Ascending aorta (tissue), 2 donors: ENCODE measurements at regions not wholly inside any gene's neighbourhood (a gene's known extent, or its start where the extent isn't known, plus 50 kb on each side); places are given as distances from the start of the nearest gene placed in this dataset.

Source experiments
- DNase-seq, 2 donors: peaks; one replicate each; pipeline ENCODE4 v3.0.0-alpha.2; 2019; ENCODE audit warnings: low spot score in 2 of 2
- H3K27ac ChIP-seq, 2 donors: fragments of 200-600 bp; sonication (generic); one replicate each; pipeline ENCODE4 v1.5.1; 2016 to 2017; ENCODE audit warnings: mild to moderate bottlenecking in 1 of 2
- H3K27me3 ChIP-seq: fragments of 200-600 bp; sonication (generic); one replicate; pipeline ENCODE4 v1.5.1; 2017
- H3K36me3 ChIP-seq, 2 donors: fragments of 200-600 bp; sonication (generic); one replicate each; pipeline ENCODE4 v1.5.1; 2016
- H3K4me1 ChIP-seq, 2 donors: fragments of 200-600 bp; sonication (generic); one replicate each; pipeline ENCODE4 v1.5.1; 2016 to 2017; ENCODE audit warnings: mild to moderate bottlenecking in 1 of 2
- H3K4me3 ChIP-seq, 2 donors: fragments of 200-600 bp; sonication (generic); one replicate each; pipeline ENCODE4 v1.5.1; 2016 to 2017; ENCODE audit warnings: mild to moderate bottlenecking in 1 of 2
- H3K9me3 ChIP-seq, 2 donors: fragments of 200-600 bp; sonication (generic); one replicate each; pipeline ENCODE4 v1.5.1; 2016
- CTCF ChIP-seq, 3 experiments: fragments of 200-600 bp in 2 of 3; fragments of 450-650 bp in 1 of 3; sonication (generic) in 2 of 3; IDR thresholded peaks; one replicate each; pipeline ENCODE4 v1.5.1; 2016 to 2019; ENCODE audit warnings: antibody characterized with exemption in 3 of 3, mild to moderate bottlenecking in 1 of 3, moderate library complexity in 1 of 3
- intact Hi-C: fragments of 100-400 bp; cut with DNase I; formaldehyde crosslinking; loops from one replicate; pipeline ENCODE4 v1.15.1; 2023

- no peak overlapping the region for H3K4me3 ChIP-seq
- no peak for TF ChIP-seq CTCF (IDR thresholded peaks at IDR 0.05)
- H3K27me3 ChIP-seq: no peaks in the 10 kb centered on the region
- H3K4me1 ChIP-seq: no peaks in the 10 kb centered on the region
- H3K9me3 ChIP-seq: no peaks in the 10 kb centered on the region
- DNase-seq: no peak
- intact Hi-C loops: no loop called here
- no peak overlapping the region for H3K27ac ChIP-seq
- no peaks in the 10 kb centered on the region for H3K36me3 ChIP-seq
Observed at GRCh38 chr17:72486806-72487205, 366.0 kb downstream of the SOX9 start.

GRCh38 chr17:72487731-72488494, 367.1 kb downstream of the SOX9 start:
- H3K27ac ChIP-seq: no peak overlapping the region
- H3K27me3 ChIP-seq: no peaks in the 10 kb centered on the region
- no peaks in the 10 kb centered on the region for H3K36me3 ChIP-seq
- H3K4me3 ChIP-seq: no peak overlapping the region
- no peak for DNase-seq
- intact Hi-C loops: no loop called here
- TF ChIP-seq CTCF (IDR thresholded peaks at IDR 0.05): no peak
- H3K9me3 ChIP-seq: no peaks in the 10 kb centered on the region
- H3K4me1 ChIP-seq: no peaks in the 10 kb centered on the region

GRCh38 chr17:72488555-72489271, 367.9 kb downstream of the SOX9 start:
- no peak for TF ChIP-seq CTCF (IDR thresholded peaks at IDR 0.05)
- no peak for DNase-seq
- Histone ChIP-seq H3K9me3 (no peaks in the 10 kb centered on the region), H3K36me3 (no peaks in the 10 kb centered on the region), H3K27ac (no peak overlapping the region), H3K27me3 (no peaks in the 10 kb centered on the region), H3K4me3 (no peak overlapping the region), H3K4me1 (no peaks in the 10 kb centered on the region)
- intact Hi-C loops: no loop called here

- Histone ChIP-seq H3K4me3 (no peak overlapping the region), H3K27ac (no peak overlapping the region), H3K27me3 (no peaks in the 10 kb centered on the region), H3K4me1 (no peaks in the 10 kb centered on the region), H3K36me3 (no peaks in the 10 kb centered on the region), H3K9me3 (no peaks in the 10 kb centered on the region)
- intact Hi-C loops: no loop called here
- DNase-seq: no peak
- TF ChIP-seq CTCF (IDR thresholded peaks at IDR 0.05): no peak
Observed at GRCh38 chr17:72489272-72489641, 368.4 kb downstream of the SOX9 start.

DNA sequence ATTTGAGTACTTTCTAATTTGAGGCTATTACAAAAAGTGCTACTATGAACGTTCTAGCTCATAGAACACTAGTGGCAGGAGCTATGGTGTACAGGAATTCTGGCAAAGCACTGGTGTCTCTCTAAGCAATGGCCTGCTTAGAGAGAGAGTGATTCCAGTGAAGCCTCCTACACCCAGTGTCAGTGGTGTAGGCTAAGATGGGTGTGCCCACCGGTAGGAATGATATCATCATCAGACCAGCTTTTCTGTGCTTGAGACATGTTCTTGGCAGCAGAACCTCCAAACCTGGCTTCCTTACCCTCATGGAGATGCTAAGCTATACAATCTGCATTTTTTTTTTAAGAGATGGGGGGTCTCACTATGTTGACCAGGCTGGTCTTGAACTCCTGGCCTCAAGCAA, 370.3 kb downstream of the SOX9 start:
- Histone ChIP-seq H3K27ac (no peak overlapping the region), H3K9me3 (no peaks in the 10 kb centered on the region), H3K4me3 (no peak overlapping the region), H3K4me1 (no peaks in the 10 kb centered on the region), H3K27me3 (no peaks in the 10 kb centered on the region), H3K36me3 (no peaks in the 10 kb centered on the region)
- no peak for DNase-seq
- TF ChIP-seq CTCF (IDR thresholded peaks at IDR 0.05): no peak
- intact Hi-C loops: no loop called here
